Ovary (tissue), 3 donors: ENCODE measurements at regions not wholly inside any gene's neighbourhood (a gene's known extent, or its start where the extent isn't known, plus 50 kb on each side); places are given as distances from the start of the nearest gene placed in this dataset.

Experiments
- CTCF ChIP-seq, 3 donors: fragments of 450-650 bp in 2 of 3; fragments of 200-600 bp in 1 of 3; IDR thresholded peaks; one replicate each; pipeline versions ENCODE4 v1.5.1 to v1.8.0; 2016 to 2022; ENCODE audit warnings: antibody characterized with exemption in 3 of 3, mild to moderate bottlenecking in 1 of 3
- EP300 ChIP-seq: sonication (generic); formaldehyde crosslinking; IDR thresholded peaks from one replicate; pipeline ENCODE4 v1.6.1; 2017; ENCODE audit warnings: antibody characterized with exemption
- POLR2A ChIP-seq: fragments of 450-650 bp; IDR thresholded peaks from one replicate; pipeline ENCODE4 v1.6.1; 2017; ENCODE audit warnings: antibody characterized with exemption, mild to moderate bottlenecking, moderate library complexity
- donor health status: DM: no; HTN: no; CAD: no.

GRCh38 chr15:29933042-29933803 is 111.0 kb upstream of the TJP1 start:
- TF ChIP-seq CTCF (IDR thresholded peaks at IDR 0.05): no peak
- no peak for TF ChIP-seq POLR2A
- TF ChIP-seq EP300: no peak
